ENCODE measurements at regions not wholly inside any gene's neighbourhood (a gene's known extent, or its start where the extent isn't known, plus 50 kb on each side); places are given as distances from the start of the nearest gene placed in this dataset.

DNA sequence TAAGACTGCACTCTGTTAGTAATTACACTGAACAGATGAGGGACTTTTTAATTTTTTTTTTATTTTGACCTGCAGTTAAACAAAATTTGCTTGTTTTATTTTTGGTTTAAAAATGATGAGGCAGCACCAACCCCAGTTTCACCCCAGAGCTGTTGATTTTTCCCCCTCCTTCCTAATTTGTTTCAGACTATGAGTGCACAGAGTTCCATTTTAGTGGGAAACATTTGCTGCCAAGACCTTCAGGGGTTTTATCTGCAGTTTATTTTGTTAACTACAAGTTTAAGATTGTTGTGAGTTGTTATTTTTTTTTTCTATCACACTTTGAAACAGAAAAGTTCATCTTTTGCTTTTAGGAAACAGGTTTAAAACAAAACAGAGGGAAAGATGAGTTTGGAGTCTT, 455.9 kb upstream of the NR2F2 start:
- TF ChIP-seq EZH2 (IDR thresholded peaks at IDR 0.05; ENCODE audit: insufficient read depth, poor library complexity, severe bottlenecking) (no peak), EZH2phosphoT487 (IDR thresholded peaks at IDR 0.05; ENCODE audit: insufficient read depth, low read depth) (no peak)

All from GM23248 (cell line).